ENCODE measurements at regions not wholly inside any gene's neighbourhood (a gene's known extent, or its start where the extent isn't known, plus 50 kb on each side); places are given as distances from the start of the nearest gene placed in this dataset.

DNA sequence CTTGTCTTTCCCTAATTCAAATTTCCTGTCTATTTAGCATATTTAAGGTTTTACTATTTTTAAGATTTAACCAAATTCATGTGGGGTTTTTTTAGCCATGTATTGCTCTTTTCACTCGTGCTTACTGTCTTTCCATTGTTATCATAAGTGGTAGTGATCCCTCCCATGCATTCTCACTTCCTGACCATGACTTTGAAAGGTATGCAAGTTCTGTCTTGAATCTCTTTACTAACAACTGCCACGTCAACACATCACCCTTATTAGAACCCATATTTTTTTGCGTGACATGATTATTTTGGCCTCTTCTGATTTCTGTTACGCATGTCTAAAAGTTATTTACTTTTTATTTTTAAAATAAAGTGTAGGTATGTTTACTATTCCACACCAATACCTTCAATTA is 94.7 kb upstream of the CDH6 start:
- DNase-seq (ENCODE audit: low read depth), result no peak
- TF ChIP-seq MYC (IDR thresholded peaks at IDR 0.05; ENCODE audit: low read depth, low read length), result no peak
- TF ChIP-seq, protein P1, sequence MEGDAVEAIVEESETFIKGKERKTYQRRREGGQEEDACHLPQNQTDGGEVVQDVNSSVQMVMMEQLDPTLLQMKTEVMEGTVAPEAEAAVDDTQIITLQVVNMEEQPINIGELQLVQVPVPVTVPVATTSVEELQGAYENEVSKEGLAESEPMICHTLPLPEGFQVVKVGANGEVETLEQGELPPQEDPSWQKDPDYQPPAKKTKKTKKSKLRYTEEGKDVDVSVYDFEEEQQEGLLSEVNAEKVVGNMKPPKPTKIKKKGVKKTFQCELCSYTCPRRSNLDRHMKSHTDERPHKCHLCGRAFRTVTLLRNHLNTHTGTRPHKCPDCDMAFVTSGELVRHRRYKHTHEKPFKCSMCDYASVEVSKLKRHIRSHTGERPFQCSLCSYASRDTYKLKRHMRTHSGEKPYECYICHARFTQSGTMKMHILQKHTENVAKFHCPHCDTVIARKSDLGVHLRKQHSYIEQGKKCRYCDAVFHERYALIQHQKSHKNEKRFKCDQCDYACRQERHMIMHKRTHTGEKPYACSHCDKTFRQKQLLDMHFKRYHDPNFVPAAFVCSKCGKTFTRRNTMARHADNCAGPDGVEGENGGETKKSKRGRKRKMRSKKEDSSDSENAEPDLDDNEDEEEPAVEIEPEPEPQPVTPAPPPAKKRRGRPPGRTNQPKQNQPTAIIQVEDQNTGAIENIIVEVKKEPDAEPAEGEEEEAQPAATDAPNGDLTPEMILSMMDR (IDR thresholded peaks at IDR 0.05; ENCODE audit: low read depth, low read length), result no peak
- TF ChIP-seq, protein P2, sequence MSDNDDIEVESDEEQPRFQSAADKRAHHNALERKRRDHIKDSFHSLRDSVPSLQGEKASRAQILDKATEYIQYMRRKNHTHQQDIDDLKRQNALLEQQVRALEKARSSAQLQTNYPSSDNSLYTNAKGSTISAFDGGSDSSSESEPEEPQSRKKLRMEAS (IDR thresholded peaks at IDR 0.05; ENCODE audit: low read depth, low read length), result no peak
- no peak for TF ChIP-seq POLR2A (IDR thresholded peaks at IDR 0.05; ENCODE audit: extremely low read depth, insufficient read length)
- no peak overlapping the region for H3K4me3 ChIP-seq (ENCODE audit: low read depth, low read length)

DNA sequence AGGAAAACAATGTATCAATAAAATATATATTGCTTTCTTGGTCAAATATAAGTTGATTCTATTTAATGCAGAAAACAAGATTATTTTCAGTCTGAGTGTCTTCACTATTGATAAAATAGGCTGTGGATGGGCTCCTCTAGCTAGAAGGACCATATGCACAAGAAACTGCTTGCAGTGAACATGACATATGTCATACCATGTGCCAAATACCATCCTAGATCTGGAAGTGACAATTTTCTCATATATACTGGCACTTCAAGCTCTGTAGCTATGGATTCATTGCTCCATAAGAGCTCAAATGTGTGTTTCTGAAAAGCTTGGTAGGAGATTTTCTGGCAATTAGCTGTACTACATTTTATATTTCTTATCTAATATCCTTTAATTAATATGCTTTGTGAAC is 95.6 kb upstream of the CDH6 start:
- no peak for DNase-seq (ENCODE audit: low read depth)
- TF ChIP-seq, protein P1 (IDR thresholded peaks at IDR 0.05; ENCODE audit: low read depth, low read length), result no peak
- no peak overlapping the region for H3K4me3 ChIP-seq (ENCODE audit: low read depth, low read length)

- H3K4me3 ChIP-seq (ENCODE audit: low read depth, low read length), result no peak overlapping the region
- TF ChIP-seq MYC (IDR thresholded peaks at IDR 0.05; ENCODE audit: low read depth, low read length), result no peak
- TF ChIP-seq, protein P1 (IDR thresholded peaks at IDR 0.05; ENCODE audit: low read depth, low read length), result no peak
- TF ChIP-seq, protein P2 (IDR thresholded peaks at IDR 0.05; ENCODE audit: low read depth, low read length), result no peak
- TF ChIP-seq POLR2A (IDR thresholded peaks at IDR 0.05; ENCODE audit: extremely low read depth, insufficient read length), result no peak
- no peak for DNase-seq (ENCODE audit: low read depth)
These were observed 97.1 kb upstream of the CDH6 start for GRCh38 chr5:31096238-31096865.

- no peak overlapping the region for H3K4me3 ChIP-seq (ENCODE audit: low read depth, low read length)
- TF ChIP-seq, protein P2 (IDR thresholded peaks at IDR 0.05; ENCODE audit: low read depth, low read length), result no peak
- TF ChIP-seq, protein P1 (IDR thresholded peaks at IDR 0.05; ENCODE audit: low read depth, low read length), result no peak
- TF ChIP-seq MYC (IDR thresholded peaks at IDR 0.05; ENCODE audit: low read depth, low read length) (no peak), POLR2A (IDR thresholded peaks at IDR 0.05; ENCODE audit: extremely low read depth, insufficient read length) (no peak)
- no peak for DNase-seq (ENCODE audit: low read depth)
These were observed 97.7 kb upstream of the CDH6 start for GRCh38 chr5:31095796-31096195.

GRCh38 chr5:31091501-31091900 is 102.0 kb upstream of the CDH6 start:
- H3K4me3 ChIP-seq (ENCODE audit: low read depth, low read length), result no peak overlapping the region
- DNase-seq (ENCODE audit: low read depth), result no peak
- TF ChIP-seq POLR2A (IDR thresholded peaks at IDR 0.05; ENCODE audit: extremely low read depth, insufficient read length), result no peak
- no peak for TF ChIP-seq MYC (IDR thresholded peaks at IDR 0.05; ENCODE audit: low read depth, low read length)
- TF ChIP-seq, protein P2 (IDR thresholded peaks at IDR 0.05; ENCODE audit: low read depth, low read length), result no peak
- TF ChIP-seq, protein P1 (IDR thresholded peaks at IDR 0.05; ENCODE audit: low read depth, low read length), result no peak

DNA sequence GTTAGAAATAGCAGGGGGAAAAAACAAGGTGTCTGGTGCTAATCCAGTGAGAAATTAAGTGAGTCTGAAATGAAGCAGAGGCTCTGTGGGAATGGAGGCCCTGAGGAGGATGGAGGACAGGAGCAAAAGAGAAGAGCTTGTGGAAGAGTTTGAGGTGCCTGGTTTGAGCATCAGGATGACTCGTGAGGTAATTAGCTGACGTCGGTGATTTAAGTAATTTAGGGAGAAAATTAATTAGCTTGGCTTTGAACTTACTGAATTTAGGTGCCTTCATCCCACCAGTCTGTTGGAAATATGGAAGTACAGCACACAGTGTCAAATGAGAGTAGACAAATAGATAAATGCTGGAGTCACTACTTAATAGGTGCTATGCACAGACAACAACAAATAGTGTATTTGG is 103.0 kb upstream of the CDH6 start:
- TF ChIP-seq, protein P1 (IDR thresholded peaks at IDR 0.05; ENCODE audit: low read depth, low read length), result no peak
- TF ChIP-seq MYC (IDR thresholded peaks at IDR 0.05; ENCODE audit: low read depth, low read length) (no peak), POLR2A (IDR thresholded peaks at IDR 0.05; ENCODE audit: extremely low read depth, insufficient read length) (no peak)
- TF ChIP-seq, protein P2 (IDR thresholded peaks at IDR 0.05; ENCODE audit: low read depth, low read length), result no peak
- no peak for DNase-seq (ENCODE audit: low read depth)
- no peak overlapping the region for H3K4me3 ChIP-seq (ENCODE audit: low read depth, low read length)
